H1 (cell line): ENCODE measurements at regions not wholly inside any gene's neighbourhood (a gene's known extent, or its start where the extent isn't known, plus 50 kb on each side); places are given as distances from the start of the nearest gene placed in this dataset.

ENCODE experiments used
- CTCF ChIA-PET: fragments of 300-600 bp; sonication (Branson Sonifier 250); formaldehyde crosslinking; loops from one replicate; lab custom pipeline; 2021; ENCODE audit not compliant: partially characterized antibody; lab: Charles Lee
- POLR2A ChIA-PET: fragments of 300-600 bp; sonication (Branson Sonifier 250); formaldehyde crosslinking; loops from one replicate; lab custom pipeline; 2021; ENCODE audit warnings: inconsistent platforms; ENCODE audit not compliant: partially characterized antibody; lab: Charles Lee
- DNase-seq, 2 experiments: peaks; one replicate each; pipeline versions ENCODE4 v3.0.0 to v3.0.0-alpha.2; 2010 to 2022; ENCODE audit warnings: low spot score in 2 of 2, low read depth in 1 of 2, mixed read lengths in 1 of 2
- FAIRE-seq: peaks from 2 replicates; lab custom pipeline; 2011; peaks lifted over from hg19 to GRCh38; lab: Jason Lieb, UNC
- H2AFZ ChIP-seq: 2 replicates; pipeline ENCODE4 v1.8.1; 2012; ENCODE audit warnings: low read length, inconsistent platforms
- H2AK5ac ChIP-seq: 2 replicates; pipeline ENCODE4 v1.6.1; 2013; ENCODE audit warnings: low read depth, low read length
- H2BK120ac ChIP-seq: replicated peaks from 2 replicates; pipeline ENCODE3; 2013; ENCODE audit warnings: low read depth, low read length, inconsistent platforms
- H2BK12ac ChIP-seq: 2 replicates; pipeline ENCODE4 v1.6.1; 2013; ENCODE audit warnings: low read depth, low read length
- H2BK15ac ChIP-seq: 2 replicates; pipeline ENCODE4 v1.6.1; 2013; ENCODE audit warnings: low read length
- H2BK20ac ChIP-seq: 2 replicates; pipeline ENCODE4 v1.6.1; 2013; ENCODE audit warnings: low read length
- H2BK5ac ChIP-seq: 2 replicates; pipeline ENCODE4 v1.6.1; 2013; ENCODE audit warnings: low read depth, low read length
- H3K14ac ChIP-seq: 2 replicates; pipeline ENCODE4 v1.6.1; 2013; ENCODE audit warnings: inconsistent platforms; ENCODE audit not compliant: insufficient read length
- H3K18ac ChIP-seq: 2 replicates; pipeline ENCODE4 v1.6.1; 2013; ENCODE audit warnings: low read length; ENCODE audit errors: extremely low read depth
- H3K23ac ChIP-seq: 2 replicates; pipeline ENCODE4 v1.6.1; 2013; ENCODE audit warnings: inconsistent platforms; ENCODE audit not compliant: insufficient read length
- H3K23me2 ChIP-seq: 2 replicates; pipeline ENCODE4 v1.6.1; 2013; ENCODE audit warnings: low read depth, low read length
- H3K27ac ChIP-seq: 2 replicates; pipeline ENCODE4 v1.6.1; 2011; ENCODE audit warnings: low read depth, low read length, inconsistent platforms
- H3K27me3 ChIP-seq, 4 experiments: replicated peaks in 1 of 4; 1 replicate in 1 of 4; 2 replicates in 3 of 4; pipeline versions ENCODE4 v1.6.1 to v1.8.1; 2011 to 2013; ENCODE audit warnings: low read length in 3 of 4, mild to moderate bottlenecking in 3 of 4, inconsistent platforms in 2 of 4, mixed read lengths in 2 of 4, moderate library complexity in 1 of 4; ENCODE audit not compliant: control insufficient read depth in 3 of 4, insufficient read depth in 3 of 4; ENCODE audit errors: extremely low read depth in 1 of 4
- H3K36me3 ChIP-seq, 4 experiments: 2 replicates each; pipeline versions ENCODE4 v1.6.1 to v1.8.1; 2011 to 2013; ENCODE audit warnings: mild to moderate bottlenecking in 4 of 4, low read length in 3 of 4, moderate library complexity in 2 of 4, control low read depth in 1 of 4, inconsistent platforms in 1 of 4; ENCODE audit not compliant: insufficient read depth in 4 of 4, control insufficient read depth in 2 of 4
- H3K4ac ChIP-seq: replicated peaks from 2 replicates; pipeline ENCODE3; 2013; ENCODE audit warnings: low read length, low read depth, mixed read lengths, inconsistent platforms; ENCODE audit not compliant: insufficient read length
- H3K4me1 ChIP-seq, 4 experiments: replicated peaks in 1 of 4; 1 replicate in 1 of 4; 2 replicates in 3 of 4; pipeline versions ENCODE4 v1.6.1 to v1.8.1; 2011 to 2013; ENCODE audit warnings: low read length in 3 of 4, inconsistent platforms in 2 of 4, mixed read lengths in 1 of 4; ENCODE audit not compliant: insufficient read depth in 4 of 4, control insufficient read depth in 3 of 4
- H3K4me2 ChIP-seq, 2 experiments: 2 replicates each; pipeline versions ENCODE4 v1.6.1 to v1.8.1; 2011 to 2013; ENCODE audit warnings: low read depth in 2 of 2, low read length in 2 of 2, control low read depth in 1 of 2, inconsistent platforms in 1 of 2, mild to moderate bottlenecking in 1 of 2; ENCODE audit not compliant: insufficient read depth in 1 of 2
- H3K4me3 ChIP-seq, 4 experiments: fragments of 200-600, 300-600 bp in 1 of 4; sonication (generic), shearing (Covaris generic), sonication (Bioruptor Twin) in 1 of 4; 2 replicates each; pipeline versions ENCODE4 v1.5.1 to v1.8.1; 2011 to 2016; ENCODE audit warnings: low read length in 4 of 4, low read depth in 3 of 4, control low read depth in 2 of 4, inconsistent platforms in 2 of 4, mild to moderate bottlenecking in 2 of 4, mixed read lengths in 1 of 4, moderate library complexity in 1 of 4; ENCODE audit not compliant: insufficient read depth in 2 of 4; ENCODE audit errors: extremely low read depth in 1 of 4
- H3K56ac ChIP-seq: replicated peaks from 2 replicates; pipeline ENCODE3; 2013; ENCODE audit warnings: low read depth, mild to moderate bottlenecking, mixed read lengths, low read length, inconsistent platforms; ENCODE audit not compliant: insufficient read length
- H3K79me1 ChIP-seq: 2 replicates; pipeline ENCODE4 v1.6.1; 2013; ENCODE audit warnings: low read depth, low read length, control low read depth
- H3K79me2 ChIP-seq, 2 experiments: 2 replicates each; pipeline versions ENCODE4 v1.6.1 to v1.8.1; 2012 to 2013; ENCODE audit warnings: low read length in 2 of 2, mild to moderate bottlenecking in 2 of 2, inconsistent platforms in 1 of 2; ENCODE audit not compliant: insufficient read depth in 2 of 2, control insufficient read depth in 1 of 2
- H3K9ac ChIP-seq, 4 experiments: replicated peaks in 1 of 4; 1 replicate in 1 of 4; 2 replicates in 3 of 4; pipeline versions ENCODE4 v1.6.1 to v1.8.1; 2011 to 2013; ENCODE audit warnings: low read depth in 3 of 4, low read length in 3 of 4, control low read depth in 2 of 4, mild to moderate bottlenecking in 2 of 4, moderate library complexity in 2 of 4, inconsistent platforms in 1 of 4; ENCODE audit errors: extremely low read depth in 1 of 4
- H3K9me3 ChIP-seq, 2 experiments: 2 replicates each; pipeline versions ENCODE4 v1.6.1 to v1.8.1; 2012 to 2013; ENCODE audit warnings: mild to moderate bottlenecking in 2 of 2, moderate library complexity in 2 of 2, control low read depth in 1 of 2, inconsistent platforms in 1 of 2, low read depth in 1 of 2, low read length in 1 of 2, mixed read lengths in 1 of 2; ENCODE audit not compliant: insufficient read depth in 2 of 2
- H4K20me1 ChIP-seq, 2 experiments: replicated peaks in 1 of 2; 2 replicates each; pipeline versions ENCODE3 to v1.8.1; 2011 to 2013; ENCODE audit warnings: inconsistent platforms in 2 of 2, low read length in 2 of 2, mild to moderate bottlenecking in 1 of 2; ENCODE audit not compliant: insufficient read depth in 2 of 2, control insufficient read depth in 1 of 2
- H4K5ac ChIP-seq: 2 replicates; pipeline ENCODE4 v1.6.1; 2013; ENCODE audit warnings: low read length, low read depth, mixed read lengths, inconsistent platforms; ENCODE audit not compliant: insufficient read length
- H4K8ac ChIP-seq: 2 replicates; pipeline ENCODE4 v1.8.0; 2013; ENCODE audit warnings: mild to moderate bottlenecking, moderate library complexity, low read length, inconsistent platforms; ENCODE audit not compliant: insufficient read depth; ENCODE audit errors: extremely low read depth
- H4K91ac ChIP-seq: replicated peaks from 2 replicates; pipeline ENCODE3; 2013; ENCODE audit warnings: low read length, mixed read lengths, inconsistent platforms; ENCODE audit not compliant: insufficient read length
- CEBPB ChIP-seq: IDR thresholded peaks from 2 replicates; pipeline ENCODE4 v1.6.1; 2012; ENCODE audit warnings: low read depth, low read length
- JUN ChIP-seq: IDR thresholded peaks from 2 replicates; pipeline ENCODE4 v1.6.1; 2011; ENCODE audit warnings: low read depth, mild to moderate bottlenecking, improper control_type of control experiment, low read length
- MAX ChIP-seq: IDR thresholded peaks from 2 replicates; pipeline ENCODE4 v1.6.1; 2012; ENCODE audit warnings: inconsistent platforms
- SAP30 ChIP-seq: fragments of 300-600 bp; sonication (generic); IDR thresholded peaks from 2 replicates; pipeline ENCODE4 v1.7.1; 2012; ENCODE audit warnings: low read length, moderate library complexity, mild to moderate bottlenecking, inconsistent platforms; ENCODE audit not compliant: insufficient read depth, insufficient replicate concordance
- SRF ChIP-seq: IDR thresholded peaks from 2 replicates; pipeline ENCODE4 v1.6.1; 2011; ENCODE audit warnings: mild to moderate bottlenecking, low read depth, low read length, moderate library complexity
- TAF1 ChIP-seq: IDR thresholded peaks from 2 replicates; pipeline ENCODE4 v1.6.1; 2011; ENCODE audit warnings: mild to moderate bottlenecking, low read depth, low read length
- WGBS, 2 experiments: shearing (Covaris generic) in 1 of 2; methylation state at CpG; one replicate each; pipeline versions ENCODE4 v1.1.6 to v1.1.7; 2013 to 2015; ENCODE audit warnings: low lambda C conversion rate in 2 of 2, mixed read lengths in 2 of 2, inconsistent platforms in 1 of 2, low coverage in 1 of 2, missing lambda C conversion rate in 1 of 2; ENCODE audit not compliant: insufficient replicate concordance in 2 of 2, insufficient coverage in 1 of 2, insufficient read length in 1 of 2; ENCODE audit errors: extremely low coverage in 1 of 2, missing lambda C conversion rate in 1 of 2; 5-methylcytosine and 5-hydroxymethylcytosine counted together

- H2BK12ac ChIP-seq, result no peak overlapping the region
- H4K20me1 ChIP-seq, result no peaks in the 10 kb centered on the region
- no peak overlapping the region for H2AK5ac ChIP-seq
- no peak overlapping the region for H3K56ac ChIP-seq
- no peak overlapping the region for H3K4ac ChIP-seq
- H3K36me3 ChIP-seq, result no peaks in the 10 kb centered on the region
- H4K91ac ChIP-seq, result no peak overlapping the region
- H3K4me2 ChIP-seq, result no peak overlapping the region
- 92% methylated on average over 11 of the region's 11 CpGs; no CpG with 5 or more reads in 1 of the 2 experiments for WGBS, 2 experiments
- DNase-seq (no peak), FAIRE-seq (no peak)
- peaks cover 0 to 4% (median 0%) of the 10 kb centered on the region in 4 experiments; a peak in 1 of 7 replicates for H3K27me3 ChIP-seq
- H3K18ac ChIP-seq, result no peak overlapping the region
- H3K23ac ChIP-seq, result no peak overlapping the region
- H2AFZ ChIP-seq, result no peak overlapping the region
- no peak overlapping the region for H3K14ac ChIP-seq
- peaks cover 0 to 9% (median 4%) of the 10 kb centered on the region in 4 experiments; a peak in 3 of 7 replicates for H3K4me1 ChIP-seq
- H3K9me3 ChIP-seq, result no peaks in the 10 kb centered on the region
- no peak overlapping the region for H2BK20ac ChIP-seq
- CTCF ChIA-PET, result interaction anchor here (1.1 to 4.3 kb wide), 5 partner anchors 11 to 141 kb away, joined by 3 to 15 read pairs (median 5); no protein-coding TSS in a partner anchor
- no peak overlapping the region for H3K4me3 ChIP-seq
- no peak overlapping the region for H4K5ac ChIP-seq
- H4K8ac ChIP-seq, result no peak overlapping the region
- H2BK15ac ChIP-seq, result no peak overlapping the region
- no peaks in the 10 kb centered on the region for H3K79me1 ChIP-seq
- POLR2A ChIA-PET, result no interaction called here
- H3K27ac ChIP-seq, result no peak overlapping the region
- no peak overlapping the region for H2BK120ac ChIP-seq
- H3K79me2 ChIP-seq, result no peaks in the 10 kb centered on the region
- no peaks in the 10 kb centered on the region; the same call in 1 of the 2 replicates for H3K23me2 ChIP-seq
- no peak overlapping the region for H2BK5ac ChIP-seq
- no peak overlapping the region for H3K9ac ChIP-seq
- no peak for TF ChIP-seq MAX
- TF ChIP-seq SRF, result no peak
- no peak for TF ChIP-seq JUN
- no peak for TF ChIP-seq CEBPB
- TF ChIP-seq TAF1, result no peak
- TF ChIP-seq SAP30, result no peak
Observed at GRCh38 chr1:5651473-5651872, 340.8 kb downstream of the NPHP4 start.
